EL (cell line): ENCODE measurements at regions not wholly inside any gene's neighbourhood (a gene's known extent, or its start where the extent isn't known, plus 50 kb on each side); places are given as distances from the start of the nearest gene placed in this dataset.
"Not testable (repeated sequence)": the region's sequence is repeated elsewhere in the genome, so short reads cannot be mapped to it uniquely, and the experiment has no call there.

Experiments
- DNase-seq: peaks from one replicate; pipeline ENCODE4 v3.0.0-alpha.2; 2016

DNA sequence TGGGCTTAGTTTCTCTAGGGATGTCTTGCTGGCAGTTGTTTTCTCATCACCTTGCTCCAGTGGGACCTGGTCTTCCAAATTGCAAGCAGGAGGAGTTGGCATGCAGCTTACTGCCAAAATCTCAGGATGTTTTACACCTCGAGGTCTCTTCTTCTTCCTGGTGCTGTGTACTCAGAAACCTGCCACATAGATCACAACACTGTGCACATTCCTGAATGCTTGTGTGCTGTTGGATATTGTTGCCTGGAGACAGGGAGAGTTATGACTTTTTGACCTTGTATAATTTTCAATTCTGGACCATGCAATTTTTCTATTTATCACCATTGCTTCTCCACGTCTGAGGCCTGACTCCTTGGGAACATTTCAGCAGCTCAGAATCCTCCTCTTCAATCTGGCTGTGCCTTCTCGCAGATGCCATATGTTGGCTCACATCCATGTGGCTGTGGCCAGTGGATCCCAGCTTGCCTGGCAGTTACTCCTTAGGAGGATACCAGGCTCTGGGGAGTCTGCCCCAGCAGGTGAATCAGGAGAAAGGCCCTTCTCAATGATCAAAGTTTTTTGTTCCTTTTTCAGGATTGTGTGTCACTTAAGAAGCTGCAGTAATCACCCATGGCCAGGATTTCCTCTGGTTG, 489.3 kb downstream of the TSN start:
- no peak for DNase-seq

DNA sequence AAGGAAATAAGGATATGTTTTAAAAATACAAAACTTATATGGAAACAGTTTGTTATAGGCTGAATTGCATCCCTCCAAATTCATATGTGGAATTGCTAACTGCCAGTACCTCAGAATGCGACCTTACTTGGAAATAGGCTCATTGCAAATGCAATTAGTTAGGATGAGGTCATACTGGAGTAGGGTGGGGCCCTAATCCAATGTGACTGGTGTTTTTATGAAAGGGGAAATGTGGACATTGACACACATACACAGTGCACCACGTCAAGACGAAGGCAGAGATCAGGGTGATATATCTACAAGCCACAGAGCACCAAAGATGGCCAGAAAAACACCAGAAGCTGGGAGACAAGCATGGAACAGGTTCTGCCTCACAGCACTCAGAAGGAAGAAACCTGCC, 494.2 kb downstream of the TSN start:
- no peak for DNase-seq

DNA sequence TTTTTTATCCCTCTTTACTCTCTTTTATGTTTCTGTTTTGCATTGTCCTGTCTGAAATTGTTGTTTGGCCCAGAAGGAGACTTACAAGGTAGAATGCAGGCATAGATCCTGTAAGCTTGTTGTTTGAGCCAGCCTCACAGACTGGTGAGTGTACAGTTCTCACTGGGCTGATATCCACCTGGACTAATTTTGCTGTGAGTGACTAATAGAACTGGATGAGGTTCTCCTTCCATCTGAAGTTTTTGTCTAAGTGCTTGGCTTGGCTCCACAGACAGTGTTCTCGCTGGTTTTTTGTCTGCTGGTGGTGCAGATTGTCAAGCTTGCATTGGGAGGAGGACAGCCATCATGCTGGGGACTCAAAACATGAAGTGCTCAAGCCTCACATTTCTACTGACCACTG, 495.7 kb downstream of the TSN start:
- no peak for DNase-seq

DNA sequence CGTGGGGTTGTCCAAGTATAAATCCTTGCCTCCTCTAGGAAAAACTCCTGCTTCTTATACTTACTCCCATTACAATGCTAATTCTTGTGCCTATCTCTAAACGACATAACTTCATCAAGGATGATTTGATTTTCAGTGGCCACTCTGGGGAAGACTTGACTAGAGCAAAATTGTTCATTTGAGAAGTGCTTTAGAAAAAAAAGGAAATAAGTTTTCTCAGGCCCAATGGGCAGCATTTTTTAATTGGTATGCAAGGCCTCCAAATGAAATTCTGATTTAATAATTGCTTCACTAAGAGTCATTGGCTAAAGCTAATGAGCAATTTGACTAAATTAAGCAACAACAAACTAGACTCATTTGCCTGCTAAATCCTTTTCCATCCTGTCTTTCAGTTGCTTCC, 496.1 kb downstream of the TSN start:
- no peak for DNase-seq

DNA sequence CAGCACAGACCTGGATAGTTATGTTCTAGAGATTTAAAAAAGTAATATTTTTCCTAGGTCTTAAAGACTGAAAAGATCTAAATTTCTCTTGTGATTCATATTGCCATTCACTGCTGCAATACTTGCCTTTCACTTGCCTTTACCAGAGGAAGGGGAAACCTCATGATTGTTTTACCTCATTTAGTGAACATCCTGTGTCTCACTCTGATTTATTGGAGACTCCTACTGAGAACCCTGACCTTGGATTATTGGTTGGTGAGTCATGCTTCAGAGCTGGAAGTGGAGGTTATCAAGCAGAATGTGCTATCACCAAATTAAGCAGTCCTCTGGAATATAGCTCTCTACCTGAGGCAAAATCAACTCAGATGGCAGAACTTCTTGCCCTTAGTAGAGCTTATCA, 500.5 kb downstream of the TSN start:
- peak; percentile 6 for DNase-seq

DNA sequence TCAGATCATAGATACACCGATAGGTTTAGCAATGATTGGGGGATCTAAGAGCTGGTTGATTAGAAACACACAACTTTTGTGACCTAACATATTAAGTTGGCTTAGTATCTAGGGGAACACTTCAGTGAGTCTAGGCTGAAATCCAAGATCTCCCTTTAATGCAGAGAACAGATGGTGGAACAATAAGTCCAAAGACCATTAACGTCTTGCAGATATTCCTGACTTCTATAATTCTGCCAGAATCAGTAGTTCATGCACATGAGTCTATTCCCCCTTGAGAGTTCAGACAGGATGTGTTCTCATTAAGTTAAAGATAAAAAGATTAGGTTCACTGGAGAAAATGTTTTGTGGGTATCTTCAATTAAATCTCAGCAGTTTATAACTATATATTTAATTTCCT, 506.5 kb downstream of the TSN start:
- no peak for DNase-seq

- DNase-seq = no peak
Observed at GRCh38 chr2:122263746-122264145, 508.3 kb downstream of the TSN start.

DNA sequence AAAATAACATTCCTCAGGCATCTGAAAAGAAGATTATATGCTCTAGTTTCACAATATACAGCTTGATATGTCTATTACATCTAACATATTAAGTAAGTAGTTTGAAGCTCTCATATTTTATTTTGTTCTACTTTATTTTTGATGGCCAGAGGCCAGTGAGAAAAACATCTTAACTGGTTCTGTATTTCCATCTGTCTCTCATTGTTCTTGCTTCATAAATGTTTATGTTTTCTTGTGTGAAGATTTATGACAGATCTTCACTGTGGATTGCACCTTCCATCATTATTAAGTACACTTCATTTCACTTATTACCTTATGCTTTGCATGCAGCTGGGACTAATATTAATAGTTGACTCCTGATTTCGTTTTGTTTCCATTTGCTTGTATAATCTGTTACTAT, 511.2 kb downstream of the TSN start:
- DNase-seq = no peak

DNA sequence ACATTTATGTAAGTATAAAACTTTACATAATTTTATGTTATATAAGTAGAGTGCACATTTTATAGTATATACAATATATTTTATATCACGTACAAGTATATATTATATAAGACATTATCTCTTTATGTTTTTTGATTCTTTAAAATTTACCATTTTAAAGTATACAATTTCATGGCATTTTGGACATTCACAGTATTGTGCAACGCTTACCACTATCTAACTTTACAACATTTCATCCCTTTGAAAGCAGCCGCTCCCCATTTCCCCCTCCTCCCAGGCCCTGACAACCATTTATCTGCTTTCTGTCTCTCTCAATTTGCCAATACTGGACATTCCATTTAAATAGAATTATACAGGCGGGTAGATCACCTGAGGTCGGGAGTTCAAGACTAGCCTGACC, 512.5 kb downstream of the TSN start:
- no peak for DNase-seq

- DNase-seq = no peak
Observed at GRCh38 chr2:122273785-122274419, 518.5 kb downstream of the TSN start.

- DNase-seq = no peak
Observed at GRCh38 chr2:122277956-122278355, 522.5 kb downstream of the TSN start.

GRCh38 chr2:122300758-122301157, 545.3 kb downstream of the TSN start:
- DNase-seq = peak; percentile 1

DNA sequence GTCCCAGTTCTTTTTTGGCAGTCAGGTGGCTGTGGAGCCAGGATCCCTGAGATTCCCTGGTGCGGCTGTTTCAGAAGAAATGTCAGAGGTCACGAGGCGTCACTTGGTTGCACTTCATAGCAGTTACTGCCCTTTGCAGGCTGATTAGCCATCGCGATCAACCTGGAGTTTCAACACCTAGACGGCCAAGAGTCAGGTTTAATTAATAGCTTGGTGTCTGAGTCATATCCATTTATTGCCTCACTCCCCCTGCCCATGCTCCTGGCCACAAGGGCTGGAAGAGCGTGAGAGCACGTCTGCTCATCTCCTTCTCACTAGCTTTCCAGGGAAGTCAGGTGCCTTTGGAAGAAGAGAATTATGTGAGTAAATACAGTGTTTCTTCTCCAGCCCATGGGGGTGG, 552.3 kb downstream of the TSN start:
- no peak for DNase-seq

GRCh38 chr2:122315306-122315705, 559.9 kb downstream of the TSN start:
- no peak for DNase-seq

DNA sequence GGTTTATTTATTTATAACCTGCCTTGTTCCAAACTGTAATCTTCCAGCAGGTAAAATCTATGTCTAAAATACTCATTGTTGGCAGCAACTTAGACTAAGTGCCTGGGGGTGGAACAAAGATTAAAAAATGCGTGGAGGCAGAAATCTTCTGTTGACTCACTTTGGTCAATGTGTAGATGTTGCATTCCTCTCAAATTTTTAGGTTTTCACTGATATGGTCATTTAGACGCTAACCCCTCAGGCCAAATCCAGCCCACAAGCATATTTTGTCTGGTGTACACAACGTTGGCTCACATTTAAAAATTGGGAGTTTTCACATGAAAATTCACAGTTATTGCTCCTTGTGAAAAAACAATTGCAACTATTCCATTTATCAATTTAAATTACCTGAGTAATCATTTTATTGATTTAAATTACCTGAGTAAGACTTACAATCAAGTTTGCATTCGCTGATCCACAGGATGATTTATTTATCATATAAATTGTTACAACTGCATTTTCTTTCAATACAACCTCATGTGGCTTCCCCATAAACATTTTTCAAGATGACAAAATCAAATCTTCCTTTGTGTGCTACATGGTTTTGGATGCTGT, 564.2 kb downstream of the TSN start:
- peak; percentile 16 for DNase-seq

GRCh38 chr2:122322815-122323214, 567.4 kb downstream of the TSN start:
- no peak for DNase-seq

DNA sequence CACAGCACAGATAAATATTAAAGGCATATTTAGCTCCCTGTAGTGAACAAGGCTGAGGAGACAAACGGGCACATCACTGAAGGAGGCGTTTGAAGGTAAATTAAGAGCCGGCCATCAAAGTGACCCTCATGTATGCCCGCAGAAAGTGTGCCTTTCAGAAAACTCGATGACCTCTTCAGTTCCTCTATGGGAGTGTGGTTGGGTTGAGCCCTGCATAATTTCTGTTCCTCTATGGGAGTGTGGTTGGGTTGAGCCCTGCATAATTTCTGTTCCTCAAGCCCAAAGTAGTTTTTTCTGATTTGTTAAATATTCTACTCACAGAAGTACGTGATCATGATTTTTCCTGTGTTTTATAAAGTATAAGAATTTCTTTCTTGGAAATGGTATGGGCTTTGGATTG, 568.5 kb downstream of the TSN start:
- no peak for DNase-seq

- no peak for DNase-seq
Observed at GRCh38 chr2:122326471-122326870, 571.0 kb downstream of the TSN start.

GRCh38 chr2:122328816-122329215, 573.4 kb downstream of the TSN start:
- DNase-seq = no peak

GRCh38 chr2:122329278-122329677, 573.8 kb downstream of the TSN start:
- no peak for DNase-seq

GRCh38 chr2:122333932-122334331, 578.5 kb downstream of the TSN start:
- no peak for DNase-seq

DNA sequence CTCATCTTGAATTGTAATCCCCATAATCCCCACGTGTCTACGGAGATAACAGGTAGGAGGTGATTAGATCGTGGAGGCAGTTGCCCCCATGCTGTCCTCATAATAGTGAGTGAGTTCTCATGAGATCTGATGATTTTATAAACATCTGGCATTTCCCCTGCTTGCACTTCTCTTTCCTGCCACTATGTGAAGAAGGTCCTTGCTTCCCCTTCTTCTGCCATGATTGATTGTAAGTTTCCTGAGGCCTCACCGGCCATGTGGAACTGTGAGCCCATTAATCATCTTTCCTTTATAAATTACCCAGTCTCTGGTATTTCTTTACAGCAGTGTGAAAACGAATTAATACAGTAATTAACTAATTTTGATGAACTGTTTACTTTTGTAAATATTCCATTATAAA, 582.5 kb downstream of the TSN start:
- no peak for DNase-seq

GRCh38 chr2:122340246-122340645, 584.8 kb downstream of the TSN start:
- no peak for DNase-seq

GRCh38 chr2:122341007-122341406, 585.6 kb downstream of the TSN start:
- no peak for DNase-seq

DNA sequence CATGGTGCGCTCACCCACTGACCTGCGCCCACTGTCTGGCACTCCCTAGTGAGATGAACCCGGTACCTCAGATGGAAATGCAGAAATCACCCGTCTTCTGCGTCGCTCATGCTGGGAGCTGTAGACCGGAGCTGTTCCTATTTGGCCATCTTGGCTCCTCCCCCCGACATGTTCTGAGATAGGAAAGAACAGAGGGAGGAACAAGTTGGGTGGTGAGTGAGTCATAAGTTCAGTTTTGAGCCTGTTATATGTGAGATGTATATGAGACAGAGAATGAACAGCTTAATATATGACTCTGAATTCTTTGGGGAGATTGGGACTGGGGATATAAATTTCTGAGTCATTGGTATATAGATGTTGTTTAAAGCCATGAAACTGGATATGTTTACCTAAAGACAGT, 596.7 kb downstream of the TSN start:
- DNase-seq = not testable (repeated sequence)
